GM19324 (cell line): ENCODE measurements at regions not wholly inside any gene's neighbourhood (a gene's known extent, or its start where the extent isn't known, plus 50 kb on each side); places are given as distances from the start of the nearest gene placed in this dataset.

ENCODE experiments used
- ATAC-seq: cut with Tn5 transposase; IDR thresholded peaks from one replicate; pipeline ENCODE4 v1.9.1; 2021; ENCODE audit warnings: mild to moderate bottlenecking, moderate library complexity; ENCODE audit not compliant: unreplicated experiment, low FRiP score

DNA sequence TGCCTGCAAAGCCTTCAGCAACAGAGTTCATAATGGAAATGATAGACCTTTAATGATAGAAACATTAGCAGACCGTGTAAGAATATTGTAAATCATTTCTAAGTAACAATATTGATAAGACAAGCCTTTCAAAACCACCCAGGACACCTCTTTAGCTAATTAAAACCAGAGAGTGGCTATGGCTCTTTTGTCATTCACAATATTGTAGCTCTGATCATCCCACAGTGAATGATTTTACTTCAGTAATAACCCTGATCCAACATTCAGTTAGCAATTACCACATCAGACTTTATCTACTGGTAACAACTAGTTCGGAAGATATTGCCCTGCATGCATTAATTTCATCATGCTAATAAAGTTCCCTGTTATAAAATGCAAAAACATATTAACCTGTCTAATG lies 432.6 kb downstream of the DTWD2 start:
- ATAC-seq: no peak

DNA sequence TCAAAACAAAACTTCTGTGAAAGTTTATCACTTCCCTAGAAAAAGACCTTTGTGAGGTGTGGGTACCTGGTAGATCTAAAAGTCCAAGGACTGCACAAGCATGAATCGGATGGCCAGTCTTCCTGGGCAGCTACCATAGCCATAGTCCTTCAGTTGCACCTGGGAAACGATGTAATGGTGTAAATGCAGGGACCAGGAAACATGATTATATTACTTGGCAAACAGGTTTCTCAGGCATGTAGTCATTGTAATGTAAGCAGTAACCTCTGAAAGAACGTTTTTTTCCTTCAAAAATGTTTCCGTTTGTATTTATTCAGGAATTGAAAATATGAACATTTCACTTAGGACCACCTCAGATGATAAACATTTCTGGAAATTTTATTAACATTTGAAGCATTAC lies 433.4 kb downstream of the DTWD2 start:
- ATAC-seq: no peak

DNA sequence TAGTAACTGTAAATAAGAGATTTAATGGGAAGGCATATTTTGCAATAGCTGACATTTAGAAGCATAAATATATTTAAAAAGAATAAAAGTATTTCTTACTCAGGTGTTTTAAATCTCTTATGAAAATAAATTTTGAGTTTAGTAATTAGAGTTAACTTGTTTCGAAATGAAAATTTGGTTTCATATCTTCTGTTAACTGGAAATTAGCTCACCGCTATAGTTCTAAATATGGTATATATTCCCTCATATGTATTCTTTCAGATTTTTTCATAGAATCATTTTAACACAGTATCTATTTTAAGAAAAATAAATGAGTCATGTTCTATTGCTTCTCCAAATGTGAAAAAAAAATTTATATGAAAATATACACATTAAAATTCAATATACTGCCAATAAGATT lies 434.1 kb downstream of the DTWD2 start:
- ATAC-seq: no peak

DNA sequence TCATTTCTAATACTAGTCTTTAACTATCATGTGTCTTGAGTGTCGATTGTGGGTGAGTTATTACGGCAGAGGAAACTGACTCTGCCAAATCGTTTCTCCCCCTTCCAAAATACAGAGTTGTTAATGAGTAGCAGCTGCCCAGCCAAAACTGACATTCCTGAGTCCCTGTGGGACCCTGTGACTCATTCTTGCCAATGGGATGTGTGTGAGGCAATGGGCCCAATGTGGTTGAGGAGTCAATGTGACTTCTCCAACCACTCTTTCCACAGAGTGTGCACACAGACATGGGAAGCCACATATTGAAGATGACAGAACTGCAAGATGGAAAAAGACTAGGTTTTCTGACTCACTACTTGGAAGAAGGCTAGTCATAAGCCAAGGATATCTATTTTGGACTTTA lies 434.7 kb downstream of the DTWD2 start:
- no peak for ATAC-seq

DNA sequence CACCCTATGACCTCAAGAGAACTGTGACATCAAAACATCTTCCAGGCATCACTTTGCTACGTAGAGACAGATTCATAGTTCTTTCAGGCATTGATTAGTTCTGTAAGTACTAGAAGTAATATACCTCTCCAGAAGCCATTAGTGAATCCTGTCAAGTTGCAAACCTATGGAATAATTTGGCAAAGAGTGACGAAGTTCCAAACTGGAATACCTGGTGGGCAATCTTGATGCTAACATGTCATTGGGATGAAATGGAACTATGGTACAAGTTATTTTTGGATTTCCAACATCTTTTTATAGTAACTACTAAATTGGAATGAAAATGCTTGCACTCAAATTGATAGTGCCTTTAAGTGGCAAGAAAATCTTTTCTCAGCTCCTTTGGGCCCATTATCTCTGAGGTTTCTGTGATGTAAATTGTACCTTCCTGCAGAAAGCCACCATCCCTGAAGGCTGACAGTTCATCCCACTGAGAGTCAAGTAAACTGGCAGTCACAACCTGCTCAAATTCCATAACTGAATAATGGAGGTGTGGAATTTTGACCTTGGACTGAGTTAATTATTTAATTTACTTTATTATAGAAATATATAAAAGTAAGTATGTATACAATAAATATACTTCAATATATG lies 435.5 kb downstream of the DTWD2 start:
- no peak for ATAC-seq

DNA sequence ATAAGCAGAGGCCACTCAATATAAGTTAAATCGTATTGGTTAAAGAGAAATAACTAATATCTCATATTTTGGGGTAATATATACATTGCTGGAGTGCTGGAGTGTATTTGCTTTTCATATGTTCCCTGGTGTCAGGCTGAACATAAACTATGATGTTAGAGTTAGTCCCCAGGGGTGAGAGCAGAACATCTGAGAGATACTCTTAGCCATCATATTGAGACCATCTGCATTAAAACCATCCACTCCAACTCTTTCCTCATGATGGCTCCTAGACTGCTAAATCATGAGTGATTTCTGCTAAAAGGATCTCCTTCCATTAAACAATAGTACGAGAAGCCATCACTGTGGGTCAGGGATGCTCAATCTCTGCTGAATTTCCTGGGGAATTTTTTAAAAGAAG lies 436.2 kb downstream of the DTWD2 start:
- ATAC-seq: no peak

DNA sequence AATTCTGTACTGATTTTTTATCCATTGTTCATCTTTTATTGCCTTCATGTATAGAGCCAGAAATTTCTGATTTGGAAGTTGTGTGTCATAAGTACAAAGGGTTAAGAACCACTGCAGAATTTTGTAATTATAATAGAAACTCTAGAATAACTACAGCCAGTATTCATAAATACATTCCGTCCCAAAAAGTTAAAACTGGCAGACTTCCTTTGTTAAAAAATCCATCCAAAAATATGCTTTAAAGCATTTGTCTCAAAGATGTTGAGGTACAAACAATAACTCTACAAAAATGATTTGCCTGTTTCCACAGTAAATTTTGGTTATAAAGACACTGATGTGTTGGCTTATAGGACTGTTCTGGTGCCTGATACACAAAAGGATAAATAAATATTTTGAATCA lies 436.6 kb downstream of the DTWD2 start:
- no peak for ATAC-seq

DNA sequence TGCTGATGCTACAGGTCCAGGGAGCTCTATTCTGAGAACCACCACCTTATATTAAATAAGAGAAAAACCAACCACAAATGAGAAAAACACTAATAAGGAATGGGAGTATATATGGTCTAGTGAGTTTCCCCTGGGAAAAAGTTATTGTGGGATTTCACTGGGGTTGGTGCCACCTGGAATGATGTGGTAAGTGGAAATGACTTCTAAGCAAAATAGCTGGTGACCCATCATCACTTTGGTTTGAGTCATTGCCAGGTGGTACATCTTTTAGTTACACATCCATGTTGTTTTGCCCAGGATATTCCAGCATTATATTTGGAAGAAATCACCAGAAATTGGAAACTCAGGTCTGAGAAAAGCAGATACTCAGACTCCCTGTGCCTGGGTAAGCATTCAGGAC lies 437.3 kb downstream of the DTWD2 start:
- ATAC-seq: no peak

DNA sequence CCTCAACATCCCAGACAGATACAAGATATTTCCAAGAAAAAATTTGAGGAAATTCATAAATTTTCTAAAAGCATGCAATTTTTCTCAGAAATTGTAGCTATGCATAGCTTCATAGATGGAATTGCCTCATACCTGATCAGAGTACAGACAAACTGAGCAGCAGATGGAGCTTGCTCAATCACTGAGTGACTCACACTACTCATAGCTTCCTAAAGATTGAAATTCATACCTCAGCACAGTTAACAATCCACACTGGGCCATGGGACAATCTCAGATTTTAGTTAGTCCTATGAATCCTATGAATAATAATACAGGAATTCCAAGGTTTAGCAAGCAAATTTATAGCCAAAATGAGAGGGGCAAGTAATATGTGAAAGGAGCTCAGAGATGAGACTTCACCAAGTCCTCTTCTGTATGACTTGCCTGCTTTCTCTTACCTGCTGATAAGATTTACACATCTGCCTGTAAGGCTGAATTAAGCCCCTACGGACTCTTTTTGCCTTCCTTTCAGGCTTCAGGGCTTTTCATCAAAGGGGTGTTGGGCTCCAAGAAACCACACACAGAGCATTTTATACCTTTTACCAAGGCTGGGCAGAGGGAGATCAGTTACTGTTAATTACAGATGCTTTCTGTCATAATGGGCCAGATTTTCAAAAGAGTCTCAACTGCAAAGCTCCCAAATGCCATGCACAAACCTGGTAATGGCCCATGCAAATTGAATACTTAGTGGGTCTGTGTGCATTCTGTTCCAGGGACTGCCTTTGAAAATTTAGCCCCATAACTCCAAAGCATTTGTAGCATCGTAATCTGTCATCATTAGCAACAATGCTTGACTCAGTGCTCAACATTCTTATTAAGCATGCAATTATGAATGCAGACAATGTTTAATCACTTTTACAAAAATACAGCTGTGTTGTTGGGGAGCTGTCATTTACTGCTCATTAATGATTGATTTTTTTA lies 439.3 kb downstream of the DTWD2 start:
- ATAC-seq: no peak

DNA sequence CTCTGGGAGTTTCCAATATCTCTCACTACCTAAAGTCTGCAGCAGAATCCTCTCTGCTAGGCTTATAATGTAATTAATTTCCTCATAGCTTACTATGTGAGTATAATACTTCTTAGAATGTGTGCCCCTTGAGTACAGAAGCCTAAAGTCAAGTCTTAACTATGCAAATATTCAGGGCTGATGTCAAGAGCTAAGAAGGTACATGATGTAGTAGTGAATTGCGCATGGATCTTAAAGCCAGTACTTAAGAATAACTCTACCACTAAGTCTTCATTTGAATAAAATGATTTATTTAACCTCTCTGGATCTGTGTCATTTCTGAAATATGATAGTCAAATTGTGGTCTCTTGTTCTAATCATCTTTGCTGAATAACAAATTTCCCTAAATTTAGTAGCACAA lies 442.9 kb downstream of the DTWD2 start:
- ATAC-seq: no peak

DNA sequence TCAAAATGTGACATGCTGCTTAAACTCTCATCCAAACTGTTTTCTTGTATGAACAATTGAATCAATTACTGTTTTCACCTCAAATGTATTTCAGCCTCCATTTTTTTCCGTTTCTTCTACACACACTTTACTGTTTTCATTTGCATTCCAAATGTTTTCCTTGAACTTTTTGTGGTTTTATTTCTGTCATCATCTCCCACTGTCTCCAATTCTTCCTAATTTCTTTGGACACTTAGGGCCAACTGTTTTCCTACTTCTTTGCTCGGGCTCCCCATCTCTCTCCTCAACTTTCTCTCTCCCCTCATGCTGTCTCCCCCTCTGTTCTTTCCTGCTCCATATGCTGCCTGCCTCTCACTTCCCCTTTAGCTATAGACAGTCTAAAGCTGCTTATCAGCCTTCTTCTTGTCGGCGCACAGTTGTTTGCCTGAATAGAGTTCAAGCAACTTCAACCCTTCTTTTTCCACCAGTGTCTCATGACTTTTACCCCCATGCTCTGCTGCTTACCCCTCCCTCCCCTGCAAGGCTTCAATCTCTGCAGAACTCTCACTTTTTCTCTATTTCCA lies 443.4 kb downstream of the DTWD2 start:
- no peak for ATAC-seq

DNA sequence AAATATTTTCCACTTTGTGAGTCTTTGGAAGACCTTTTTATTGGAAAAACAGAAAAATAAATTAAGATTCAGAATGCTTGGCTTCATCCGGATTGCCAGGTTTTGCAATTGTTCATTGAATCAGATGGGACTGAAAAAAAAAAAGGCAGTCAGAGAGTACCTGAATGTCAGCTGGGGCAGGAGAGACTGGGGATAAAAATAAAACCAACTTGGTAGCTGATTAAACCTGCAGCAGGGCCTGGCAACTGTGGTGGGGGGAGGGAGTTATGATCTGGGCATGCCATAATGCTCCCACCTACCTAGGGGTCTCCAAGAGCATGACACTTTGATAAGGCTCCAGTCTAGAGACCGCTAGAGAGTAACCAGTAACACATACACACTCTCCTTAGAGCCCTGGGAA lies 454.4 kb downstream of the DTWD2 start:
- no peak for ATAC-seq

DNA sequence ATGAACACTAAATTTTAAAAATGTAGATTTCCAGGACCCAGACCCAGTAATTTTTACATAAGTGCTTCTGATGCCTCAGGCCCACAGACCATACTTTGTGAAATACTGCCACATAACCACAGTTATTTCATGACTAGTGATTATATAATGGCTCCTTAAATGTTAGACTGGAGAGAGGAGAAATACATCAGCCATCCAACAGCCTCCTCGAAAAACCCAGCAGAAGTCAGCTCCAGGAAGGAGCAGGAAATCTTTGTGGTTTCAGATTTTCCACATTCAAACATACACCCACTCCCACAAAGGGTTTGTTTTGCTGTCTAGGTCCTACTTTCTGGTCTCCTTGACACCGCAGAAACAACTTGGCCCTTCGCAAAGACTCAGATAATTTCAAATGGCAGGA lies 455.2 kb downstream of the DTWD2 start:
- ATAC-seq: no peak

DNA sequence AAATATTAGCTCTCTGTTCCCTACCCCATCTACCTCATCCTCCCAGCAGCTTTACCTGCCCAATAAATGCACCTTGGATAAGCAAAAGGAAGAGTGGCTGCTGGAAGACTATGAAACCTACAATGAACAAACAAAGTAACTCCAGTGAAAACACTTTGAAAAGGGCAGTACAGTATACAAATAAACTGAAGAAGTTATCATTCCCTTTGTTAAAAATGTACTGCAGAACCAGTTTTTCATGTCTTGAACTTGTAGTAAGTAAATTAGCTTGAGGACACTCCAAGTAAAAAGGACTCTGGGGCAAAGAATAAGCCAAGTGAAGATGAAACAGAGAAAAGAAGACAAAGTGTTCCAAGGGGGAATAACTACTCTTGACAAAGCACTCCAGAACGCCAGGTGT lies 457.1 kb downstream of the DTWD2 start:
- ATAC-seq: no peak

DNA sequence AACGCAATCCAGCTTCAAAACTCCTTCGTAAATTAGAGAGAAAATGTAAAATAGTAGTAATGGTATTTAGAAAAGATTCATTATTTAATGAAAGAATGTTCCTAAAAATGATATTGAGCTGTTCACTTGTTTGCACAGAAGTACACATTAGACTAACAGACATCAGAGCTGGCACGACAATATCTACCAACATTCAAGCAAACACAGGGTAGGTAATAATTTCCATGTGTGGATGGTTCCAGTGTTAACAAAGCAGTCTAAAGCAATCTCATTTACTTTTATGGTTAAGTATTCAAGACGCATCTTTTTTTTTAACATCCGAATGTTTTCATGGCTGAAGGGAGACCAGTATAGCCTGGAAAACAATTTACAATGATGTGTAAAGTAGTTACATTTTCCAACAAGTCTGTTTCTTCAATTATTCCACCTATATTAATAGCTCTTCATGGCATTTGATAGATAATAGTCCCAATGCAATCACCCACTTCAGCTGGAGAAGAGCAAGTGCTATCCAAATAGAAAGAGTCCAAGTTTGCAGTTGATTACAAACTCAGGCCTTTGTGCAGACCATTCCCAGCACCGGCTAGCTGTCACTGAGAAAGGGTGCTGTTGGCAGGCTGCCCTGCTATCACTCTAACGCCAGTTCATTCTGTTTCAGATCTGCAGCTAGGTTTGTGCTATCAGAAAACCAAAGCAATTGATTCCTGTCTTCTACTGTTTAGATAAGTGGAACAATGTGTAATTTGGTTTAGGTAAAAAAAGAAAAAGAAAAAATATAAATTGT lies 458.8 kb downstream of the DTWD2 start:
- no peak for ATAC-seq

DNA sequence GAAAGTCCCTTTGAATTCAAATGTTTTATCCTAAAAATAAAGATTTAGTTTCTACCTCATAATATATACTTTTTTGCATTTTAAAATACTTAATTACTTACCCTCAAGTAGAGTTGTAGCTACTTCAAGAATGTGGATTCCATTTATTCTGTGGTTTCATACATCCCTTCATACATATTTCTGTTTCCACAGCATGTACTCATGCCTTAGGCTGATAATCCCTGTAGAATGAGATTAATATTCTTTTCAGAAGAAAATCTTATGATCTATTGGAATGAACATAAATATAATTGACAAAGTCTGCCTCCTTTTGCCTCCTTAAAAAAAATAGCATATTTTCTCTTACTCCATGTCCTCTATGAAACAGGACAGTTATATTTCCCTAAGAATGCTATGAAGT lies 465.7 kb downstream of the DTWD2 start:
- ATAC-seq: no peak

DNA sequence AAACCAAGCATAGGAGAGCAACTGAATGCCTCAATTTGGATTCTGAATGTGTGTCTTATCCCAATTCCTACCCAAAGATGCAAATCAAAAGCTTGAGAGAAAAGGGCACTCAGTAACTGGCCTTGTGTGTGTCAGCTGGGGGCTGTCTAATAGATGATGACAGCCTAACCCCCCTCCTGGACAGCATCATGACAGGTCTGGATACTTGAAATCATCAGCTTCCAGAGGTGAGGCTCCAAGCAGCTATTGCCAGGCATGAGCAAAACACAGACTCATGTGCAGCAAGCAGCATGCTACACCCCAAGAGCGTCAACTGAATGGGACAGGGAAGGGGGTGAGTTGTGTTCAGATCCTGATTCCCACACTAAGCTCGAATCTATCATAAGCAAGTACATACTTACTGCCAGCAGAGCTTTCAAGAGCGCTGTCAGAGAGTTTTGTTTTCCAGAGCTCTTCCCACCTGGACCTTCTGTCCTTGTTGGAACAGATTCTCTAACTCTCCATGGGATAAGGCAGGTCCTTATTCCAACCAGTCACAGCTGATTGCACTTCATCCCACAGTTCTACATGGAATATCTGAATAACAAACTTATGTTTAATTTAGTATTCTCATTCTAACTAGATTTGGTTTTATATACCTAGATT lies 467.5 kb downstream of the DTWD2 start:
- no peak for ATAC-seq

DNA sequence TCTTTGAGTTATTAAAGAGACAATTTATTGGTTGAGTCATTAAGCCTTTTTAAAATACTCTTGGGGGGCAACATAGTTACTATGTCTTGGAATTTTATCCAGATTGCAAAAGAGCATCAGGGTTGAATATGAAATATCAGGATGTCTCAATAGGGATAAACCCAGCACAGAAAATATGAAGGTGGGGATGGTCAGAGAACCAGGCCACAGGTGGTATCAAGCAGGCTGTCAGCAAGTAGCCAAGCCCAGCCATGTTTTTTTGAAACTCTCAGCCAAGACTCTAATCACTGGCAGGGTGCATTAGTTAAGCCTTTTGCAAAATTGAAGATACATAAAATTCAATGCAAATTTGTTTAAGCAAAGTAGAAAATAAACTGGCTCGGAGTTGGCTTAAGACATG lies 468.9 kb downstream of the DTWD2 start:
- ATAC-seq: no peak

DNA sequence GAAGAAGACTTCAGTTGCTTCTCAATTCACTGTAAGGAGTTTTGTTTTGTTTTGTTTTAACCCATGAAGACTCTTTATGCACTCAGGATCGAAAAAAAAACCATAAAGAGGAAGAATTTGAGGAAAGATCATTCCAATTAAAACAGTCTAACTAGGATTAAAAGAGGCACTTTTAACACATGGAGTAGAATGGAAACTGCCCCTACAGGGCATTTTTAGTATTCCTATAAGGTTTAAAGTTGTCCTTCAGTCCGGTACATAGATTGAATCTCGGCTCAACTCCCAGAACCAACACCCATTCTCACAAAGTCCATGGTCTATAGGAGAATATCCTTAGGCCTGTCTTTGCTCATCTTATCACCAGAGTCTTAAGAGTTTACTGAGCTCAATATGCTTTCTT lies 469.6 kb downstream of the DTWD2 start:
- no peak for ATAC-seq

DNA sequence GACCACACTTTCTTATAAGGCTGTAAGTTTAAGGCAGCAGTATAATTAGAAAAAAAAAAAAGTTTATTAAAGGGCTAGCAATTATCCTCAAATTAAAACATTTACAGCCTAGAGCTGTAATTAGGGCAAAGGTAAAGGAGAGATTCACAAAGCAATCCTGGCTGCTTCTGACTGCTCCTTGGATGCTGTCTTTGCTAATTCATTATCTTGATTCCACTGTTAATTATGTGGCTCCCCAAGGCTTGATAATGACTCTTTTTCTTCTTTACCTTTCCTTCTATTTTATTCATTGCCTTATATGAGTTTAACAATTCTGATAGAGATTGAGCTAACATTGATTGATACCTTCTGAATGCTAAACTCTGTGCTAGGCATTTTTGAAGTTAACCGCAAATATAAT lies 476.5 kb downstream of the DTWD2 start:
- no peak for ATAC-seq
